LHCN-M2 (cell line): ENCODE measurements at regions not wholly inside any gene's neighbourhood (a gene's known extent, or its start where the extent isn't known, plus 50 kb on each side); places are given as distances from the start of the nearest gene placed in this dataset.
A peak's percentile ranks its signal among the peaks of the same experiment; 100 is the strongest.

Source experiments
- DNase-seq: peaks from one replicate; pipeline ENCODE4 v3.0.0-alpha.2; 2012; ENCODE audit warnings: low read depth

DNA sequence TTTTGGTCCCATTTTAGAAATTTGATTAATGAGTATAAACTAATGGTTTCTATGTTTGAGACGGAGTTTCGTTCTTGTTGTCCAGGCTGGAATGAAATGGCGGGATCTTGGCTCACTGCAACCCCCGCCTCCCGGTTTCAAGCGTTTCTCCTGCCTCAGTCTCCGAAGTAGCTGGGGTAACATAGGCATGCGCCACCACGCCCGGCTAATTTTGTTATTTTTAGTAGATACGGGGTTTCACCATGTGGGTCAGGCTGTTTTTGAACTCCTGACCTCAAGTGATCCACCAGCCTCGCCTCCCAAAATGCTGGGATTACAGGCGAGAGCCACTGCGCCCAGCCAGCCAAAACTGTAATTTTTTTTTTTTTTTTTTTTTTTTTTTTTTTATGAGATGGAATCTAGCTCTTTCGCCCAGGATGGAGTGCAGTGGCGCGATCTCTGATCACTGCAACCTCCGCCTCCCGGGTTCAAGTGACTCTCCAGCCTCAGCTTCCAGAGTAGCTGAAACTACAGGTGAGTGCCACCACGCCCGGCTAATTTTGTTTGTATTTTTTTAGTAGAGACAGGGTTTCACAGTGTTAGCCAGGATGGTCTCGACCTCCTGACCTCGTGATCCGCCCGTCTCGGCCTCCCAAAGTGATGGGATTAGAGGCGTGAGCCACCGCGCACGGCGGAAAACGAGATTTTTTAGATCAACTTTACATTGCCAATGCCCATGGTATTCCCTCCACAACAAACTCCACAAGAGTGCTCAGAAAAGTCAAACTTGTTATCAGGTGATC, 127.8 kb downstream of the HFE start:
- no peak for DNase-seq

DNA sequence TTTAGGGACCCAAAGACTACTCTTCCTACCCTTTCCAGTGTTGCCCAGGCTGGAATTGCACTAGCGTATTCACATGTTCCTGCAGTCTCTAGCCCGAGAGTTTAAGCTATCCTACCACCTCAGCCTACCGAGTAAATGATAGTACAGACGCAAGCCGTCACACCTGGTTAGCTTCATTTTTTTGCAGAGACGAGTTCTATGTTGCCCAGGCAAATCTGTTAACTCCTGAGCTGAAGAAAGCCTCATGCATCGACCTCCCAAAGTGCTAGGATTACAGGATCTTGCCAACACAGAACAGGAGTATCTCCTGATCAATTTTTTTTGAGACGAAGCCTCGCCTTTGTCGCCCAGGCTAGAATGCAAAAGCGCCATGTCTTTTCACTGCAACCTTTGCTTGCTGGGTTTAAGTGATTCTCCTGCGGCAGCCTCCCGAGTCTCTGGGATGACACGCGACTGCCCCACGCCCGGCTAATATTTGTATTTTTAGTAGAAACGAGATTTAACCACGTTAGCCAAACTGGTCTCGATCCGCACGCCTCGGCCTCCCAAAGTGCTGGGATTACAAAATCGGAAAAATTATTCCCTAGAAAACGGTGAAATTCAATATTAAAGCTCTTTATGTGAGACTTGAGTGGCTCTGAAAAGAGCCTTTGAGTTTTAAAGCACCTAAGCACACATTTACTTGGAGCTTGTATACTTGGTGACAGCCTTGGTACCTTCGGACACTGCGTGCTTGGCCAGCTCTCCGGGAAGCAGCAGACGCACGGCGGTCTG, 128.5 kb downstream of the HFE start:
- DNase-seq: no peak

DNA sequence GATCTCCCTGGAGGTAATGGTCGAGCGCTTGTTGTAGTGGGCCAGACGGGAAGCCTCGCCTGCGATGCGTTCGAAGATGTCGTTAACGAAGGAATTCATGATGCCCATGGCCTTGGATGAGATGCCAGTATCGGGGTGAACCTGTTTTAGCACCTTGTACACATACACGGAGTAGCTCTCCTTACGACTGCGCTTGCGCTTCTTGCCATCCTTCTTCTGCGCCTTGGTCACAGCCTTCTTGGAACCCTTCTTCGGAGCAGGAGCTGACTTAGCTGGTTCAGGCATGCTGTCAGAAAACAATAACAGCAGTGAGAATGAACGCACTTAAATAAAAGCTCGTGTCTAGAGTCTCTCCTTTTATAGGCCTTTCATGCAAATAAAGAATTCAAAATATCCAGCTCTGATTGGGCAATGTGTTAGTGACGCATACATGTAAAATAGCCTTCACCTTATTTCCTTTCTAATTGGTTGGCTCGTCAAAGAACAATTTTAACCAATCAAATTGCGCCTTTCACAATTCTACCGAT, 129.2 kb downstream of the HFE start:
- DNase-seq: peak; percentile 85

DNA sequence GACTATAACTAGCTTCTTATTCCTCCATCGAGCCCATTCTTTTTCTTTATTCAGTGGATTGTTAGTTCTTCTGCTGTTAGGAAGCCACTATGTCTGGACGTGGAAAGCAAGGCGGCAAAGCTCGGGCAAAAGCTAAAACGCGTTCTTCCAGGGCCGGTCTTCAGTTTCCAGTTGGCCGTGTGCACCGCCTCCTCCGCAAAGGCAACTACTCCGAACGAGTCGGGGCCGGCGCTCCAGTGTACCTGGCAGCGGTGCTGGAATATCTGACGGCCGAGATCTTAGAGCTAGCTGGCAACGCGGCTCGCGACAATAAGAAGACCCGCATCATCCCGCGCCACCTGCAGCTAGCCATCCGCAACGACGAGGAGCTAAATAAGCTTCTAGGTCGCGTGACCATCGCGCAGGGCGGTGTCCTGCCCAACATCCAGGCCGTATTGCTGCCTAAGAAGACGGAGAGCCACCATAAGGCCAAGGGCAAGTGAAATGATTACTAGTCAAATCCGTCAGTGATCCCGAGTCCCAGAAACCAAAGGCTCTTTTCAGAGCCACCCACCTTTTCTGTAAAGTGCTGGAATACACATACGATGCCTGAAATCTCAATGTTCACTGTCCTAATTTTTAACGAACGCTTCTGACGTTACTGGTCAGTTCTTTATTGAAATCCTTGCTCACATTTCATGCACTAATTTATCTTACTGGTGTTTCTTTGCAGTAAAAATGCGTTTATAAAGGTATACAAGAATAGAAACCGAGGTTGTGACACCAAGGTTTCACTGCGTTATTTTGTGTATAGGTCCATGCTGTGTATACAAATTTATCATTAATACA, 129.9 kb downstream of the HFE start:
- peak; percentile 60 for DNase-seq

DNA sequence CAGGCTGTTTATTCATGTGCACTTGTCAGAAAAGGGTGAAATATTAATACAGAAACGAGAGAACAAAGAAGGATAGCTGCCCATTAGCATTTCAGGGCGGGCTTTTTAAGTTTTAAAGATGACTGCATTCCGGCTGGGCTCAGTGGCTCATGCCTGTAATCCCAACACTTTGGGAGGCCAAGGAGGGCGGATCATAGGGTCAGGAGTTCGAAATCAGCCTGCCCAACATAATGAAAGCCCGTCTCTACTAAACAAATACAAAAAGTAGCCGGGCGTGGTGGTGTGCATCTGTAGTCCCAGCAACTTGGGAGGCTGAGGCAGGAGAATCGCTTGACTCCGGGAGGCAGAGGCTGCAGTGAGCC, 130.5 kb downstream of the HFE start:
- DNase-seq: no peak

DNA sequence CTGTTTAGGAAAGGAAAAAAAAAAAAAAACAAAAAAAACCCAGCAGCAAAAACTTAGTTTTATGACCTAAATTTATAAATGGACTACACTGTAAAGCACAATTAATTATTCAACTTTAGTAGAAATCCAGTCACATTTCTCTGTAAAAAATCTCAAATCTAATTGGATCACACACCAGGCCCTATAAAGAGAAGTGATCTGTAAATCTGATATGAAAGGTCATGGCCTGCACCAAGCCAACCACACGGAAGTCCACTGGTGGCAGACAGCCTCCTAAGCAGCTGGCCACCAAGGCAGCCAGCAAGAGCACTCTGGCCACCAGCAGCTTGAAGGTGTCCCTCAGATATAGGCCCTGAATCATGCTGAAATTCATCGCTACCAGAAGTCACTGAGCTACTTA, 131.6 kb downstream of the HFE start:
- DNase-seq: no peak

DNA sequence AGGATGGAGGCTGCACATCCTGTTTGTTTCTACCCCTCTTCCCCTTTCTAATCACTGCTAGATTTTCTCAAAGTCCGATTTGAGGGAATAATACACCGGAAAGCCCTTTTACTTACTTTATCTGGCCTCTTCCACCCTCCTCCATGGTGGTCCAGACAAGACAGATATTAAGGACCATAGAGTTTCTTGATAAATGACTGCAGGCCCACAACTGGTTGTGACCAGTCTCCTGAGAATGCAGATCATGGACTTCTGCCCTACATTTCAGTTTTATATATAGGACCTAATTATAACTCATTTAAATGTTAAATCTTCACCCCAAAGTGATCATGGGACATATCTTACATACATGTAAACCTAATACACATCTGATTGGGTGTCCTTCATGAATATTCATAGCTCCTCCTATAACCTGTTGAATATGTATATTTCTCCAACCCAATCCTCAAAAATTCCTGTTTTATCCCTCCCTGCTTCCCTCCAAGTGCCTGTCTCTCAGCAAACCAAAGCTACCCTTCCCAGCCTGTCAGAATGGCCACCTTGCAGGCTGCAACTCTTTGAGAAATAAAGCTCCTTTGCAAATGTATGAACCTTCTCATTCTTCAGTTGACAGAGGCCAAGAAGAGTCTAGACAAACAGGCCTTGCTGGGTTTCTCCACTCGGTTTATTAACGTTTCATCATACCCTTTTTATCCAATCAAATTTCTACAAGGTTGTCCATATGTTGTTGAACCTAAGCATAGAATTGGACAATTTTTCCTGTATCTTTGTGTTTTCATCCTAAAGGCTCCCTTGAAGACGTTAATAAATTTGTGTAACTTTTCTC, 133.1 kb downstream of the HFE start:
- DNase-seq: no peak

DNA sequence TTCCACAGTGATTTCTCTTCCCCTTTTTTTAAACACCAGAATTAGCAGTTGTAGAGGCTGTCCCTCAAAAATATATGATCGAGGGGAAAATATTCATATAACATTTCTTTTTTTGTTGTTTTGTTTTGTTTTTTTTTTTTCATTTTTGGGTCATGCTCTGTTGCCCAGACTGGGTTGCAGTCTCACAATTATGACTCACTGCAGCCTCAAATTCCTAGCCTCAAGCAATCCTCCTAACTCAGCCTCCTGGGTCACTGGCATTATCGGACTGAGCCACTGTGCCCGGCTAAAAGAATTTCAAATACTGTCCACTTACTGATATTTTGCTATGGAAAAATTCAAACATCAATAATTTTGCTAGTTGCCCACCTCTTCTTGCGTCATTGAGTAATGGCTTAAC, 134.0 kb downstream of the HFE start:
- DNase-seq: no peak

DNA sequence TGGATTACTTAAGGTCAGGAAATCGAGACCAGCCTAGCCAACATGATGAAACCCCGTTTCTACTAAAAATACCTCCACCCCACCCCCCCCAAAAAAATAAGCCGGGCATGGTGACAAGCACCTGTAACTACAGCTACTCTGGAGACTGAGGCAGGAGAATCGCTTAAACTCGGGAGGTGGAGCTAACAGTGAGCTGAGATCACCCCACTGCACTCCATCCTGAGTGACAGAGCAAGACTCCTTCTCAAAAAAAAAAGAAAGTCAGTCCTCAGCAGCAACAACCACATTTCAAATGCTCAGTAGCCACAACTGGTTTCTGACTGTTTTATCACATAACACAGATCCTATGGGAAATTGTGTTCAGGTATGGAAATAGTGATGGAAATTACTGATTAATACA, 135.3 kb downstream of the HFE start:
- no peak for DNase-seq

DNA sequence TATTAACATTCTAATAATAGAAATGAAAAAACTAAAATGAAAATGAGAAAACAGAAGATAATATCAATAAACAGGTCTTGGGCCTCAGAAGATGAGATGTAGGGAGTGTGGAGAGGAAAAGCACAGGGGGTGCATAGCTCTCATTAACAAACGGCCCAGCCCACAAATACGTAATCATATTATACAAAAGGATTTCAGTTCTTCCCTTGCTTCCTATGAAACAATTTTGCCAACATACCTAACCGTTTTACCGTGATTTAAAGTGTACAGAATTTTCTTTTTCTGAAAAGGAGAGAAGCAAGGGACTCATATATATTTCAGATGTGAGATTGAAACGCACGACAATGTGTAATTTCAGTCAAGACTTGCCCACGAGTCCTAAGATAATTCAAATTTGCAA, 136.0 kb downstream of the HFE start:
- no peak for DNase-seq

DNA sequence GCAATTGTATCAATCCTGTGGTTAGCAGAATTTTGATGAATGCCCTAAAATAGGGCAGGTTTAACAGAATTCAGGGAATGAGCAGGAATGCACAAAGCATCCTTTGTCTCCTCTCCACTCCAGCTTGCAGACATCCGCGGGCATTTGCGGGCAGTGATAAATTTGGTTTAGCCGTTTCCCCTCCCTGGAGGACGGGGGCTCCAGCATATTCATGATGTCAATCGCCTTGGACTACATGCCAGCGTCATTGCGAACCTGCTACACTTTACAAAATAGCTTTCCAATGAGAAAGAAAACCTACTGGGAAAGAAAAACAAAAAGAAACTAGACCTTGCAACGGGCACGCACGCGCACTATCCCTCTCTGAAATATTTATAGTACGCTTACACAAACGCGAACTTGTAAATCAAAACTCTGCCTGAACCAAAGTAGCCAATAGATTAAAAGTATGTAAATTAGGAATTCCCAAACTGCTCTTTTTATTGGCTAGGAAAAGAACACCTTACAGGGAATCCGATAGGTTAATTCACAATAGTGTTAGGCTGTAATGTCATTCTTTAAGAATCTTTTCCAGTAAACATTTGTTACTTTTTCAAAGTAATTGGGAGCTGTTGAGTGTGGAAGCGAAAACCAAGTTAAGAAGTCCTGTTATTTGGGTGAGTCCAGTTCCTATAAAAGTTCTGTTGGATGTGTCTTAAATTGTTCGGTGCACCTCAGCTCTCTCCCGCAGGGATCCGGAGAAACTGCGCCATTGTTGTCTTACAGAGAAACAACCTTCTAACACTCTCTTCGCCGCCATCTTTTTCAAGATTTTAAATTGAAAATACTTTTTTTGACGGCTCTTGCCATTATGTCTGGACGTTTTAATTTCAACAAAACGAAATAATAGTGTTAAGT, 136.7 kb downstream of the HFE start:
- DNase-seq: peak; percentile 93

DNA sequence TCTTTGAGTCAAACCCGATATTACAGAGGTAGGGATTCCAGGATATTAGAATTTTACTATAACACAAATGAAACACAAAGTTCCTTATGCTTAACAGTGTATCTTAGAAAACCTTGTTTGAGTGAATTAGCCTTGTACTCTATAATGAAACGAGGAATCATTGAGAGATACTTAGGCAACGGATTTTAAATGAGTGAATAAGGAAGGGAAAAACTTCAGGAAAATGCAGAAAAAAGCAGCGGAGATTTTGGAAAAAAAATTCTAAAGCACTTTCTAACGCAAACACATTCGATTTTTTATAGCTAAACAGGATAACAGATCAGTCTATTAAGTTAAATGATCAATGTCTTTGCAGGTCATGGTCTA, 137.3 kb downstream of the HFE start:
- no peak for DNase-seq

DNA sequence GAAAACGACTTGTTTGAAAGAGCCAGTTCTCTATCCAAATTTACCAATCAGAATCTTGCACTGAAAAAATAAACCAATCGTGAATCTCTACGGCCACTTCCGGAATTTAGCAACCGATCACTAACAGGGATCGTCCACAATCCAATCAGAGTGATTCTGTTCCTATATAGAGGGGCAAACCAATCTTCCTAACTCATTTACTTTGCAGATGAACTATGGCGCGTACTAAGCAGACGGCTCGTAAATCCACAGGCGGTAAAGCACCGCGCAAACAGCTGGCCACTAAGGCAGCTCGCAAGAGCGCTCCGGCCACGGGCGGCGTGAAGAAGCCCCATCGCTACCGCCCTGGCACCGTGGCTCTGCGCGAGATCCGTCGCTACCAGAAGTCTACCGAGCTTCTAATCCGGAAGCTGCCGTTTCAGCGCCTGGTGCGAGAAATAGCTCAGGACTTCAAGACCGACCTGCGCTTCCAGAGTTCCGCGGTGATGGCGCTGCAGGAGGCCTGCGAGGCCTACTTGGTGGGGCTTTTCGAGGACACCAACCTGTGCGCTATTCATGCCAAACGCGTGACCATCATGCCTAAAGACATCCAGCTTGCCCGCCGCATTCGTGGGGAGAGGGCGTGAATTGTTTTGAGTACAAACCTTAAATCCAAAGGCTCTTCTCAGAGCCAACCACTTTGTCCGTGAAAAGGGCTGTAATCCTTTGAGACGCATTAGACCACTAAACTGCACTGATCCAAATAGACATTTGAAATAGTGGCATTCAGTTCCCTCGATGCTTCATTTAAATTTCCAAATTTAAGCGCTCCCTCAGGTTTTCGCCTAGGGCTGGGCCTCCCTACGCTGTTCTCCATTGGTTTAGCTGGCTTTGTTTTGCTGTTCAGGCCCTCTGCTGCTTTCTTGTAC, 138.0 kb downstream of the HFE start:
- DNase-seq: no peak

DNA sequence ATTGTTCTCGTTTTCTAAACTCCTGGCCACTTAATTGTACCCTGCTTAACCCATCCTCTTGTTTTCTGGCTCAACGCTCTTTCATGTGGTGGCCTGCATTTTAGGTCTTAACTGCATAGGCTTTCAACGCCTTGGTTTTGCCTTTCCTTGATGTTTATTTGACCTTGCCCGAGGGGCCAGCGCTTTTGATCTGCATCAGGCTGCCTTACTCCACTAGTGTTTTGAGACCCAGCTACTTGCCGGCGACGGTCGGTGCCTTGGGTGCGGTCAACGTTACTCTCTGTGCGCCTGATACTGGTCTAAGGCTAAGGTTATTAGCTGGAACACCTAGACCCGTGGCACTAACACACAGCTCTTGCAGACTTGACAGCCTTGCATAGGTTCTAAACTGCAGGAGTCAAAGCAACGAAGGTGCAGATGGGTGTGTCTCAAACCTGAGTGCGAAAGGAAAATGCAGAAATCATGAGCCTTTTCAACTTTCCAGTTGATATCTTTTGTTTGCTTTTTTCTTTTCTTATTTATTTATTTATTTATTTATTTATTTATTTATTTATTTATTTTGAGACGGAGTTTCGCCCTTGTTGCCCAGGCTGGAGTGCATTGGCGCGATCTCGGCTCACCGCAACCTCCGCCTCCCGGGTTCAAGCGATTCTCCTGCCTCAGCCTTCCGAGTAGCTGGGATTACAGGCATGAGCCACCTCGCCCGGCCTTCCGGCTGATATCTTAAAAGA, 138.8 kb downstream of the HFE start:
- no peak for DNase-seq

DNA sequence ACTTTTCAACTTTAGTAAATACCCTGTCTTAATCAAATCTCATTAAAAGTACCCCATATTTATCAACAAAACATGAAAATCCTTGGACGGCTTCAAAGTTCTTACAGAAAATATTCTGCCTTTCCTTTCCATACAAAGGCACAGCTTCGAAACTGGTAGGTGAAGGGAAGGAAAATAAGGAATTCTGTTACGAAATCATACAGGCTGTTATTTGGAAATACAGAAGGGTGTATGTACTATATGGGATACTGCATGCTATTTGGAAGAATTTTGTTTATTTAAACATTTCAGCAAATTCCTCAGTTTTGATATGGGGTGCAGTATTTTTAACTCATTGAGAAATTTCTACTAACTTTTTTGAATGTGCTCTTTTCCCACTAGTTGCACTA, 138.4 kb upstream of the BTN3A2 start:
- no peak for DNase-seq

DNA sequence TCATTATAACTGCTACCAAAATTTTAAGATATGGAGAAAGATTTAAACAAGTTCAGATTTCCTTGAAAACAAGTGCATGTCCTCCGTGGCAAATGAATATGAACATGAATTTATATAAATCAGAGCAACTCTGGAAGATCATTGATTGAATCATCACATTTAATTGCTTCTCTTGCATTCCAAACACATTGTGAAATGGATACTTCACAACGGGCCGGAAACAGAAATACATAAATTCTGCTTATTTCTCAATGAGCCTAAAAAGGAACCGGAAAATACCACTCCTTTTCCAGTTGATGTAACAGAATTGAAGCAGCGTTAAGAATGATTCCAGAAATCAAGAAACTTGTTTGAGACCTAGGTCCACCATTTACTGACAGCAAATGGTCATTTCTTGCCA, 134.6 kb upstream of the BTN3A2 start:
- DNase-seq: no peak

DNA sequence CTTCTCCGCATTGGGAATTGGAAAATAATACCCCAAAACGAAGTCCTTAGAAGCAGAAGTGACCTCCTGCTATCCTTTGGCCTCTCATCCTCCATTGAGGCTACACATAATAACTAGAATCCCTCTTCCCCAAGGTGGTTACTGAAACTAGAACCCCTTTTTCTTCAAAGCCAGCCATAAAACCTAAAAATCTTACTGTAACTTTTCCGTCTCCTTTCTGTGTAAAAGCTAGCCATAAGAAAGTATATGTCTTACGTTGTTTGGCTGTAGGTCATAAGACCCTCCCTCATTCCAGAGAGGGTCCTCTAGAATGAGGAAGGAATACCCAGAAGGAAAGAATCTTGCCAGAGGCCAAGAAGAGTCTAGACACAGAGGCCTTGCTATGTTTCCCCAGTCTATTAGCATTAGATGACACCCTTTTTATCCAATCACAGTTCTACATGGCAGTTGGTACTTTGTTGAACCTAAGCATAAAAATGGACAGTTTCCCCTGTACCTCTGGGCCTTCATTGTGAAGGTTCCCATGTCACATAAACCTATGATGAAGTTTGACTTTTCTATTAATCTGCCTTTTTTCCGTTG, 133.9 kb upstream of the BTN3A2 start:
- DNase-seq: no peak

DNA sequence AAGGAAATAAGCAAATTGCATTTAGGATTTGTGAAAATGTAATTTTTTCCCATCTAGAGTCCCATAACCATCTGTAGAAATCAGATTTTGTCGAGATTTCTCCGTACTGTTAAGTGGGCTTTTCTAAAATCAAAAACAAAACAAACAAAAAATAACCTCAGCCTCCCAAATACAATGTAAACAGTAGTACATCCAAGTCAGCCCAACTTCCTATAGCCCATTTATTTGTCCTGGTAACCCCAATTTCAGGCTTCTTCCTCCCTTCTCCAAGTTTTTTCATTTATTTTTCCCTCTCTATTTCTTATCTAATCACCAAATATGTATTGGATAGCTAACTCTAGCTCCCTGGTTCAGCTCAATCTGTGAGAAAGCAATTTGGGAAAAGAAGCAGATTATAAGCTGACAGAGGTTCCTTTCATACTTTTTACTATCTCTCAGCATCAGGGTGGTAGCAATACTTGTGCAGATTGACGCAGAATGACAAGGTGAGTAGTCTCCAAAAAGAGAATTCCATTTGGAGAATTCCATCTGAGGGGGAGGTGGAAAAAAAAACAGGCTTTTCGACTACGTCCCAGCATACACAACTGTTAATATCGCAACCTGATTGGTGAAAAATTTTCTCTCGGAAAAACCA, 132.6 kb upstream of the BTN3A2 start:
- no peak for DNase-seq
